ENCODE measurements at regions not wholly inside any gene's neighbourhood (a gene's known extent, or its start where the extent isn't known, plus 50 kb on each side); places are given as distances from the start of the nearest gene placed in this dataset.

DNA sequence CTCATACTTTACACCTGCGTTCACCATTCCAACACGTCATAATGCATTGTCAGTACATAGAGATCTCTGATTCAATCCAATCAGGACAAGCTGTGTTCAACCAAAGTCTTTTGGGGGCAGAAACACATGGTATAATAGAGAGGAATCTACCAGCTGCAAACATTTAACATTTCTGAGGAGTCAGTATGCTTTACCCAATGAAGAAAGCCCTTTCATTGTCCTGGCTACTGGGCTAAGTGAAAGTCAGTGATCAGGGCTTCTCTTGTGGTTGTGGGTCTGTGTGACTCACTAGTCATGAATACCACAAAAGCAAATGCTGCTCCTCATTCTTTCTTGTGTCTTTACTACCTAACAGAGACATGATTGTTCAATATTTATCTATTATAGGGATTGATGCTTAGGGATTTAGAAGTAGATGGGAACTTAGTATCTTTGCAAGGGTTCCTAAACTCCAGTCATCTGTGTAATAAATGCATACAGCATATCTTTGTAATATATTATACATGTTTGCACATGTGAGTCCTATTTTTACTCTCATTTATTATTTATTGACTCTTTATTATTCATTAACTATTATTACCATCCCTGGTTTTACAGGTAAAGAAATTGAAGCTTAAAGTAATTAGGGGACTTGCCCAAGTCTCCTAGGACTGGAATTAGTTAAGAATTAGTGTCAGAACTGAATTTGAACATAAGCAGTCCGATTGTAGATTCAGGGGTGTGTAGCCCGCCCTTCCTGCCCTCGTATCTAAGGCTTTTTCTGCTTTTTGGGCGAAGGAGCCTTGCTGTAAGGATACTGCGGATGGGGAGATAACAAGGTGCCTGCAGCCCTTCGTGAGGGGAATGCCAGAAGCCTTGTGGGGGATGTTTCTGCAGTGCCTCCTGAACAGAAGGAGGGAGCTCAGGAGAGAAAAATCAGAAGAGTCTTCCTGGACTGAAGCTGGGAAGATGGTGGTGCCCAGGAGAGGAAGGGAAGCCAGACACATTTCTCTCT, 353.1 kb upstream of the BOD1L1 start:
- Histone ChIP-seq H3K27ac (ENCODE audit: low read depth, low read length) (no peak overlapping the region; the same call in 1 of the 2 replicates), H2BK12ac (ENCODE audit: low read depth, low read length) (no peak overlapping the region), H2BK5ac (ENCODE audit: low read depth, low read length) (no peak overlapping the region), H4K91ac (replicated peaks; ENCODE audit: insufficient read length, low read length) (no peak overlapping the region), H4K20me1 (replicated peaks in 1 of 2; ENCODE audit: control insufficient read depth in 1 of 2, insufficient read depth in 2 of 2, low read length in 2 of 2) (no peaks in the 10 kb centered on the region), H3K36me3 (ENCODE audit: control insufficient read depth in 2 of 4, insufficient read depth in 4 of 4, low read length in 3 of 4) (no peaks in the 10 kb centered on the region), H3K9me3 (ENCODE audit: insufficient read depth in 2 of 2, low read depth in 1 of 2, low read length in 1 of 2) (no peaks in the 10 kb centered on the region), H4K8ac (ENCODE audit: extremely low read depth, insufficient read depth, low read length) (no peak overlapping the region), H2AFZ (ENCODE audit: low read length) (peak overlapping the region; percentile 84), H3K56ac (replicated peaks; ENCODE audit: insufficient read length, low read depth, low read length) (no peak overlapping the region), H3K23me2 (ENCODE audit: low read depth, low read length) (no peaks in the 10 kb centered on the region), H3K23ac (ENCODE audit: insufficient read length) (no peak overlapping the region), H2BK20ac (ENCODE audit: low read length) (no peak overlapping the region), H2AK5ac (ENCODE audit: low read depth, low read length) (no peak overlapping the region), H3K79me1 (ENCODE audit: low read depth, low read length) (no peaks in the 10 kb centered on the region), H3K4me2 (ENCODE audit: insufficient read depth in 1 of 2, low read depth in 2 of 2, low read length in 2 of 2) (no peak overlapping the region), H3K79me2 (ENCODE audit: control insufficient read depth in 1 of 2, insufficient read depth in 2 of 2, low read length in 2 of 2) (no peaks in the 10 kb centered on the region), H2BK120ac (replicated peaks; ENCODE audit: low read depth, low read length) (no peak overlapping the region), H3K4me3 (ENCODE audit: extremely low read depth in 1 of 4, insufficient read depth in 2 of 4, low read depth in 3 of 4, low read length in 4 of 4) (no peak overlapping the region), H3K4me1 (replicated peaks in 1 of 4; ENCODE audit: control insufficient read depth in 3 of 4, insufficient read depth in 4 of 4, low read length in 3 of 4) (no peaks in the 10 kb centered on the region), H4K5ac (ENCODE audit: insufficient read length, low read depth, low read length) (no peak overlapping the region), H3K14ac (ENCODE audit: insufficient read length) (no peak overlapping the region), H2BK15ac (ENCODE audit: low read length) (no peak overlapping the region), H3K4ac (replicated peaks; ENCODE audit: insufficient read length, low read depth, low read length) (no peak overlapping the region), H3K27me3 (replicated peaks in 1 of 4; ENCODE audit: control insufficient read depth in 3 of 4, extremely low read depth in 1 of 4, insufficient read depth in 3 of 4, low read length in 3 of 4) (no peaks in the 10 kb centered on the region), H3K18ac (ENCODE audit: extremely low read depth, low read length) (no peak overlapping the region), H3K9ac (replicated peaks in 1 of 4; ENCODE audit: extremely low read depth in 1 of 4, low read depth in 3 of 4, low read length in 3 of 4) (no peak overlapping the region)
- TF ChIP-seq TCF12 (IDR thresholded peaks at IDR 0.05; ENCODE audit: low read depth, low read length) (no peak), JUN (IDR thresholded peaks at IDR 0.05; ENCODE audit: low read depth, low read length) (no peak), SRF (IDR thresholded peaks at IDR 0.05; ENCODE audit: low read depth, low read length) (no peak), JUND (IDR thresholded peaks at IDR 0.05; ENCODE audit: low read length) (no peak)
- TF ChIP-seq, protein P1, sequence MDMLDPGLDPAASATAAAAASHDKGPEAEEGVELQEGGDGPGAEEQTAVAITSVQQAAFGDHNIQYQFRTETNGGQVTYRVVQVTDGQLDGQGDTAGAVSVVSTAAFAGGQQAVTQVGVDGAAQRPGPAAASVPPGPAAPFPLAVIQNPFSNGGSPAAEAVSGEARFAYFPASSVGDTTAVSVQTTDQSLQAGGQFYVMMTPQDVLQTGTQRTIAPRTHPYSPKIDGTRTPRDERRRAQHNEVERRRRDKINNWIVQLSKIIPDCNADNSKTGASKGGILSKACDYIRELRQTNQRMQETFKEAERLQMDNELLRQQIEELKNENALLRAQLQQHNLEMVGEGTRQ (IDR thresholded peaks at IDR 0.05; ENCODE audit: low read length), result no peak
- TF ChIP-seq, protein P2, sequence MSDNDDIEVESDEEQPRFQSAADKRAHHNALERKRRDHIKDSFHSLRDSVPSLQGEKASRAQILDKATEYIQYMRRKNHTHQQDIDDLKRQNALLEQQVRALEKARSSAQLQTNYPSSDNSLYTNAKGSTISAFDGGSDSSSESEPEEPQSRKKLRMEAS (IDR thresholded peaks at IDR 0.05), result no peak
- no peak for FAIRE-seq
- POLR2A ChIA-PET (ENCODE audit: partially characterized antibody), result no interaction called here
- CTCF ChIA-PET (ENCODE audit: partially characterized antibody), result interaction anchor here (1.6 to 2.4 kb wide), 2 partner anchors 11 to 42 kb away, joined by 3 to 6 read pairs; no protein-coding TSS in a partner anchor
- 88% methylated on average over 8 of the region's 8 CpGs; no CpG with 5 or more reads in 1 of the 2 experiments for WGBS, 2 experiments (ENCODE audit: extremely low coverage in 1 of 2, insufficient coverage in 1 of 2, insufficient read length in 1 of 2, insufficient replicate concordance in 2 of 2, low coverage in 1 of 2, low lambda C conversion rate in 2 of 2, missing lambda C conversion rate in 1 of 2)
- DNase-seq (ENCODE audit: low read depth in 1 of 2, low spot score in 2 of 2), result no peak

All from H1 (cell line).